Vagina (tissue), 2 donors: ENCODE measurements at regions not wholly inside any gene's neighbourhood (a gene's known extent, or its start where the extent isn't known, plus 50 kb on each side); places are given as distances from the start of the nearest gene placed in this dataset.

Source experiments
- DNase-seq, 2 donors: peaks; one replicate each; pipeline ENCODE4 v3.0.0-alpha.2; 2017; ENCODE audit errors: extremely low spot score in 2 of 2
- H3K27ac ChIP-seq: fragments of 200-600 bp; sonication (generic); one replicate; pipeline ENCODE4 v1.5.1; 2019
- H3K27me3 ChIP-seq: fragments of 200-600 bp; sonication (generic); one replicate; pipeline ENCODE4 v1.5.1; 2019
- H3K36me3 ChIP-seq, 2 donors: fragments of 200-600 bp; sonication (generic); one replicate each; pipeline ENCODE4 v1.5.1; 2017 to 2019
- H3K4me1 ChIP-seq: fragments of 200-600 bp; sonication (generic); one replicate; pipeline ENCODE4 v1.5.1; 2019
- H3K4me3 ChIP-seq, 2 donors: fragments of 200-600 bp; sonication (generic); 1 replicate in 1 of 2; 2 replicates in 1 of 2; pipeline ENCODE4 v1.5.1; 2016 to 2019
- H3K9me3 ChIP-seq: fragments of 200-600 bp; sonication (generic); one replicate; pipeline ENCODE4 v1.5.1; 2019
- POLR2A ChIP-seq, 2 donors: fragments of 450-650 bp; IDR thresholded peaks; one replicate each; pipeline ENCODE4 v1.6.1; 2017; ENCODE audit warnings: antibody characterized with exemption in 2 of 2, mild to moderate bottlenecking in 2 of 2, moderate library complexity in 2 of 2
- POLR2AphosphoS5 ChIP-seq, 2 donors: sonication (generic); formaldehyde crosslinking; IDR thresholded peaks; one replicate each; pipeline ENCODE4 v1.9.0; 2017; ENCODE audit warnings: antibody characterized with exemption in 2 of 2, mild to moderate bottlenecking in 2 of 2, low read depth in 1 of 2; ENCODE audit not compliant: insufficient read depth in 1 of 2
- intact Hi-C: fragments of 100-400 bp; cut with DNase I; formaldehyde crosslinking; loops from one replicate; pipeline ENCODE4 v1.15.1; 2023
- TF ChIP-seq, protein P1 (sequence below), 3 experiments: fragments of 450-650 bp in 2 of 3; fragments of 200-600 bp in 1 of 3; sonication (generic) in 1 of 3; IDR thresholded peaks; one replicate each; pipeline ENCODE4 v1.5.1; 2017 to 2019; ENCODE audit warnings: antibody characterized with exemption in 3 of 3, mild to moderate bottlenecking in 2 of 3, moderate library complexity in 2 of 3

DNA sequence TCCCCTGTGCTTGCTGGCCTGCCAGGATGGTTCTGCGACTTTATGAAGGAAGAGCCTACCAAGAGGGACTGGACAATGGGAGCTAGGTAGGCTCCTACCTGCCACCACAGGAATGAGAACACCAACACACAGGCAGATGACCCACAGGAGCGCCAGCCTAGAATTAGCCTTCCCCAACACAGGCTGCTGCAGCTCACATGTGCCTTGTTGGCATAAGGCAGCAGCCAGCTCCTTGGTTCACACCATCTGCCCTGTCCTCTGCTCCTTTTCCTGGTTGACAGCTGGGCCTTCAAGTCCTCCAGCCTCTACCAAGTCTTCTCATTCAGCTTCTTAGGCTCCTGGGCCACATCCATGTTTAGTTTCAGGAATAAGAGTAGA, 705.4 kb upstream of the RAB6C start:
- no peak for DNase-seq
- Histone ChIP-seq H3K27me3 (no peaks in the 10 kb centered on the region), H3K9me3 (no peaks in the 10 kb centered on the region), H3K27ac (no peak overlapping the region), H3K36me3 (no peaks in the 10 kb centered on the region), H3K4me1 (no peaks in the 10 kb centered on the region), H3K4me3 (no peak overlapping the region)
- intact Hi-C loops = no loop called here
- TF ChIP-seq, protein P1, sequence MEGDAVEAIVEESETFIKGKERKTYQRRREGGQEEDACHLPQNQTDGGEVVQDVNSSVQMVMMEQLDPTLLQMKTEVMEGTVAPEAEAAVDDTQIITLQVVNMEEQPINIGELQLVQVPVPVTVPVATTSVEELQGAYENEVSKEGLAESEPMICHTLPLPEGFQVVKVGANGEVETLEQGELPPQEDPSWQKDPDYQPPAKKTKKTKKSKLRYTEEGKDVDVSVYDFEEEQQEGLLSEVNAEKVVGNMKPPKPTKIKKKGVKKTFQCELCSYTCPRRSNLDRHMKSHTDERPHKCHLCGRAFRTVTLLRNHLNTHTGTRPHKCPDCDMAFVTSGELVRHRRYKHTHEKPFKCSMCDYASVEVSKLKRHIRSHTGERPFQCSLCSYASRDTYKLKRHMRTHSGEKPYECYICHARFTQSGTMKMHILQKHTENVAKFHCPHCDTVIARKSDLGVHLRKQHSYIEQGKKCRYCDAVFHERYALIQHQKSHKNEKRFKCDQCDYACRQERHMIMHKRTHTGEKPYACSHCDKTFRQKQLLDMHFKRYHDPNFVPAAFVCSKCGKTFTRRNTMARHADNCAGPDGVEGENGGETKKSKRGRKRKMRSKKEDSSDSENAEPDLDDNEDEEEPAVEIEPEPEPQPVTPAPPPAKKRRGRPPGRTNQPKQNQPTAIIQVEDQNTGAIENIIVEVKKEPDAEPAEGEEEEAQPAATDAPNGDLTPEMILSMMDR (IDR thresholded peaks at IDR 0.05) = no peak
- TF ChIP-seq POLR2A (IDR thresholded peaks at IDR 0.05) = no peak
- TF ChIP-seq POLR2AphosphoS5 (IDR thresholded peaks at IDR 0.05; ENCODE audit: insufficient read depth in 1 of 2, low read depth in 1 of 2) = no peak

DNA sequence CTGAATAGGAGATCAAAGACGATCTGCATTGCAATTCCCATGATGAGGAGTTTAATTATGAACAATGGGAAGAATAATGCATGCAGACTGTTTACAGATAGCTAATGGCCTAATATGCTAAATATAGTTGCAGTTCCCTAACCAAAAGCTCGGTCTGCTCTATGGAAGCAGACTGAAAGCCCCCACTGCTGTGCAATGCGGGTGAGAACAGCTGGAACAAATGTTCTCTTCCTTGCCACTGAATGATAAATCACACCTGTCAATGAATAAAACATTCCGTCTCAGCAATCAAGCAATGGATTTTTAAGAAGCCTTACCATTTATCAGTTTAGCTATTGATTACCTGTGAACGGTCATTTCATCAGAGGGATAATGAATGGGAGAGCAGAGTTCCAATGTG, 704.5 kb upstream of the RAB6C start:
- Histone ChIP-seq H3K27ac (no peak overlapping the region), H3K9me3 (no peaks in the 10 kb centered on the region), H3K27me3 (no peaks in the 10 kb centered on the region), H3K4me1 (no peaks in the 10 kb centered on the region), H3K36me3 (no peaks in the 10 kb centered on the region), H3K4me3 (no peak overlapping the region)
- no peak for DNase-seq
- intact Hi-C loops = no loop called here
- no peak for TF ChIP-seq POLR2AphosphoS5 (IDR thresholded peaks at IDR 0.05; ENCODE audit: insufficient read depth in 1 of 2, low read depth in 1 of 2)
- no peak for TF ChIP-seq POLR2A (IDR thresholded peaks at IDR 0.05)
- TF ChIP-seq, protein P1 (IDR thresholded peaks at IDR 0.05) = no peak

DNA sequence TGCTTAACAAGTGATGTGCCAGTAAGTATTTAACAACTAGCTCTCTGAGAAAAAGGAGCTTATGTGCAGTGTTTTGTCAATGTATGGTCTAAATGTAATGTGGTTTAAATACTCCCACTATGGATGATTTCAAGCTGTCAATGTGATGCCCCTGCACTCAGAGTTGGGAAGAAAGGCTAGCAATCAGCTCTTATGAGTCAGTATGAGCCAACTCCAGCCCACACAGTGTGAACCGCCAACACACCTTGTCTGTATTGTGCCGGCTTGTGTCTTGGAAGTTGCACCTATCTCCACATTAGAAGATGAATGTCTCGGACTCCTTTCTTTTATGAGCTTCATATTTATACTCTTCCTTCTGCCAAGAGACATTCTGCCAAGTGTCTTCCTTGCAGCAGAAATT, 703.8 kb upstream of the RAB6C start:
- DNase-seq = no peak
- intact Hi-C loops = no loop called here
- Histone ChIP-seq H3K4me1 (no peaks in the 10 kb centered on the region), H3K27me3 (no peaks in the 10 kb centered on the region), H3K27ac (no peak overlapping the region), H3K9me3 (no peaks in the 10 kb centered on the region), H3K36me3 (no peaks in the 10 kb centered on the region), H3K4me3 (no peak overlapping the region)
- TF ChIP-seq POLR2A (IDR thresholded peaks at IDR 0.05) = no peak
- TF ChIP-seq, protein P1 (IDR thresholded peaks at IDR 0.05) = no peak
- no peak for TF ChIP-seq POLR2AphosphoS5 (IDR thresholded peaks at IDR 0.05; ENCODE audit: insufficient read depth in 1 of 2, low read depth in 1 of 2)

DNA sequence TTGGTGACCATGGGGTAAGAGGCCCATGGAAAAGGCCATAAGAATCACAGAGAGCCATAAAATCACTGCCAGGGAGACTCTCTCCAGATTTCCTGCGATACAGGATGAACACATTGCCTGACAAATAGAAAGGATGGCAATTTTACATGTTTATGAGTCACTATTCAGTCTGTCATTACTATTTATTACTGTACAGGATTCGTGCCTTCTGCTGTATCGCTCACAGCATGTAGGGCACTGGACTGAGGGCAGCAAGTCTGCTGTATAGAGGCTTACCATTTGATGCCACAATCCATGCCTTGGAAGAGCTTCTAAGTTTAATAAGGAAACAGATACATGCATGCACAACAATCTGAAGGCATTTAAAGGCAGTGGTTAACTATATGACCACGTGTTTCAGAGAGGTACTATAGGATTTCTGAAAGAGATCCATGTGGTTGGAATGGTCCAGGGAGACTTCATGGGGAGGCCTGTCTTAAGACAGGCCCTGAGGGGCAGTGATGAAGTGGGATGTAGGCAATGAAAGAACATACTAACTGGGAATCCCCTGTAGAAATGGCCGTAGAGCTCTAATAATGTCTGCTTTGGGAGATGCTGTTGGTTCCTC, 702.4 kb upstream of the RAB6C start:
- intact Hi-C loops = no loop called here
- Histone ChIP-seq H3K4me1 (no peaks in the 10 kb centered on the region), H3K4me3 (no peak overlapping the region), H3K27ac (no peak overlapping the region), H3K9me3 (no peaks in the 10 kb centered on the region), H3K27me3 (no peaks in the 10 kb centered on the region), H3K36me3 (no peaks in the 10 kb centered on the region)
- DNase-seq = no peak
- TF ChIP-seq POLR2AphosphoS5 (IDR thresholded peaks at IDR 0.05; ENCODE audit: insufficient read depth in 1 of 2, low read depth in 1 of 2) (no peak), POLR2A (IDR thresholded peaks at IDR 0.05) (no peak)
- TF ChIP-seq, protein P1 (IDR thresholded peaks at IDR 0.05) = no peak

DNA sequence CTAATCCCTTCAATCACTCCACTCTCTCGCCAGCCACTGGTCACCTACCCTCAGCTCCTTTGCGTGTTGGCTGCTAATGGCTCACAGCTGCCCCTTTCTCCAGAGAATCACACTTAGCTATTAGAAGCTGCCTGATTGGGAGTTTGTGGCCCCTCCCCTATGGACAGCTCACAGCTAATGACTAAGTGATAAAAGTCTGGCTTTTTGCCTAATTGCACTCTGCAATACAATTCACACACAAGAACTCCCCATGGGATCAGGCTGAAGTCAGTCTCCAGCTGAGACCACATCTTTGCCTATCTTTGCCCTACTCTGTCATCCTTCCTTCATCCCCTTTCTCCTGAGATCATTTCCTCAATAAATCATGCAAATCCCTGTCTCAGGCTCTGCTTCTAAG, 701.9 kb upstream of the RAB6C start:
- no peak for DNase-seq
- Histone ChIP-seq H3K4me3 (no peak overlapping the region), H3K27ac (no peak overlapping the region), H3K4me1 (no peaks in the 10 kb centered on the region), H3K36me3 (no peaks in the 10 kb centered on the region), H3K9me3 (no peaks in the 10 kb centered on the region), H3K27me3 (no peaks in the 10 kb centered on the region)
- intact Hi-C loops = no loop called here
- no peak for TF ChIP-seq POLR2AphosphoS5 (IDR thresholded peaks at IDR 0.05; ENCODE audit: insufficient read depth in 1 of 2, low read depth in 1 of 2)
